ENCODE measurements at regions not wholly inside any gene's neighbourhood (a gene's known extent, or its start where the extent isn't known, plus 50 kb on each side); places are given as distances from the start of the nearest gene placed in this dataset.
"Not testable (repeated sequence)": the region's sequence is repeated elsewhere in the genome, so short reads cannot be mapped to it uniquely, and the experiment has no call there.

GRCh38 chr14:71771421-71771820 is 160.8 kb upstream of the RGS6 start:
- H3K9me3 ChIP-seq (ENCODE audit: low read length); H3K27ac ChIP-seq (ENCODE audit: low read depth, low read length); H3K9ac ChIP-seq (ENCODE audit: low read length): not testable (repeated sequence)

GRCh38 chr14:71771996-71772395 is 160.2 kb upstream of the RGS6 start:
- not testable (repeated sequence) for H3K27me3 ChIP-seq (ENCODE audit: control insufficient read depth in 1 of 2, insufficient read depth in 2 of 2, low read length in 2 of 2); H3K4me3 ChIP-seq (ENCODE audit: low read depth in 1 of 2, low read length in 2 of 2); H3K27ac ChIP-seq (ENCODE audit: low read depth, low read length); H3K4me1 ChIP-seq (ENCODE audit: insufficient read depth, low read length); H3K36me3 ChIP-seq (ENCODE audit: insufficient read depth, low read length); H3K9ac ChIP-seq (ENCODE audit: low read length); H3K9me3 ChIP-seq (ENCODE audit: low read length)

More at GRCh38 chr14:71771421-71771820, 160.8 kb upstream of the RGS6 start:
- H3K36me3 ChIP-seq (ENCODE audit: insufficient read depth, low read length); H3K4me3 ChIP-seq (ENCODE audit: low read depth in 1 of 2, low read length in 2 of 2); H3K27me3 ChIP-seq (ENCODE audit: control insufficient read depth in 1 of 2, insufficient read depth in 2 of 2, low read length in 2 of 2); H3K4me1 ChIP-seq (ENCODE audit: insufficient read depth, low read length): not testable (repeated sequence)

- Histone ChIP-seq H3K9ac (ENCODE audit: low read length) (no peak overlapping the region), H3K4me3 (ENCODE audit: low read depth in 1 of 2, low read length in 2 of 2) (no peak overlapping the region), H3K27me3 (ENCODE audit: control insufficient read depth in 1 of 2, insufficient read depth in 2 of 2, low read length in 2 of 2) (no peaks in the 10 kb centered on the region), H3K9me3 (ENCODE audit: low read length) (peaks cover 5% of the 10 kb centered on the region), H3K36me3 (ENCODE audit: insufficient read depth, low read length) (no peaks in the 10 kb centered on the region), H3K4me1 (ENCODE audit: insufficient read depth, low read length) (no peaks in the 10 kb centered on the region), H3K27ac (ENCODE audit: low read depth, low read length) (no peak overlapping the region)
Observed at GRCh38 chr14:71773898-71774481, 158.2 kb upstream of the RGS6 start.

- Histone ChIP-seq H3K27ac (ENCODE audit: low read depth, low read length) (no peak overlapping the region), H3K9me3 (ENCODE audit: low read length) (peaks cover 5% of the 10 kb centered on the region), H3K27me3 (ENCODE audit: control insufficient read depth in 1 of 2, insufficient read depth in 2 of 2, low read length in 2 of 2) (no peaks in the 10 kb centered on the region), H3K9ac (ENCODE audit: low read length) (no peak overlapping the region), H3K4me1 (ENCODE audit: insufficient read depth, low read length) (no peaks in the 10 kb centered on the region), H3K4me3 (ENCODE audit: low read depth in 1 of 2, low read length in 2 of 2) (no peak overlapping the region), H3K36me3 (ENCODE audit: insufficient read depth, low read length) (no peaks in the 10 kb centered on the region)
Observed at GRCh38 chr14:71776471-71777360, 155.5 kb upstream of the RGS6 start.

- H3K9me3 ChIP-seq (ENCODE audit: low read length): no peaks in the 10 kb centered on the region
- H3K9ac ChIP-seq (ENCODE audit: low read length): no peak overlapping the region
- H3K4me3 ChIP-seq (ENCODE audit: low read depth in 1 of 2, low read length in 2 of 2): no peak overlapping the region
- H3K4me1 ChIP-seq (ENCODE audit: insufficient read depth, low read length): no peaks in the 10 kb centered on the region
- H3K27me3 ChIP-seq (ENCODE audit: control insufficient read depth in 1 of 2, insufficient read depth in 2 of 2, low read length in 2 of 2): no peaks in the 10 kb centered on the region
- H3K27ac ChIP-seq (ENCODE audit: low read depth, low read length): no peak overlapping the region
- H3K36me3 ChIP-seq (ENCODE audit: insufficient read depth, low read length): no peaks in the 10 kb centered on the region
Observed at GRCh38 chr14:71780075-71780474, 152.2 kb upstream of the RGS6 start.

GRCh38 chr14:71780822-71781221 is 151.4 kb upstream of the RGS6 start:
- Histone ChIP-seq H3K9me3 (ENCODE audit: low read length) (no peaks in the 10 kb centered on the region), H3K27me3 (ENCODE audit: control insufficient read depth in 1 of 2, insufficient read depth in 2 of 2, low read length in 2 of 2) (no peaks in the 10 kb centered on the region), H3K4me3 (ENCODE audit: low read depth in 1 of 2, low read length in 2 of 2) (no peak overlapping the region), H3K27ac (ENCODE audit: low read depth, low read length) (no peak overlapping the region), H3K4me1 (ENCODE audit: insufficient read depth, low read length) (no peaks in the 10 kb centered on the region), H3K36me3 (ENCODE audit: insufficient read depth, low read length) (no peaks in the 10 kb centered on the region), H3K9ac (ENCODE audit: low read length) (no peak overlapping the region)

GRCh38 chr14:71783088-71783487 is 149.1 kb upstream of the RGS6 start:
- H3K4me1 ChIP-seq (ENCODE audit: insufficient read depth, low read length): no peaks in the 10 kb centered on the region
- H3K27me3 ChIP-seq (ENCODE audit: control insufficient read depth in 1 of 2, insufficient read depth in 2 of 2, low read length in 2 of 2): no peaks in the 10 kb centered on the region
- no peak overlapping the region for H3K4me3 ChIP-seq (ENCODE audit: low read depth in 1 of 2, low read length in 2 of 2)
- H3K9me3 ChIP-seq (ENCODE audit: low read length): no peaks in the 10 kb centered on the region
- H3K9ac ChIP-seq (ENCODE audit: low read length): no peak overlapping the region
- no peaks in the 10 kb centered on the region for H3K36me3 ChIP-seq (ENCODE audit: insufficient read depth, low read length)
- H3K27ac ChIP-seq (ENCODE audit: low read depth, low read length): no peak overlapping the region

- Histone ChIP-seq H3K27me3 (ENCODE audit: control insufficient read depth in 1 of 2, insufficient read depth in 2 of 2, low read length in 2 of 2) (no peaks in the 10 kb centered on the region), H3K9ac (ENCODE audit: low read length) (no peak overlapping the region), H3K27ac (ENCODE audit: low read depth, low read length) (no peak overlapping the region), H3K36me3 (ENCODE audit: insufficient read depth, low read length) (no peaks in the 10 kb centered on the region), H3K4me1 (ENCODE audit: insufficient read depth, low read length) (no peaks in the 10 kb centered on the region), H3K4me3 (ENCODE audit: low read depth in 1 of 2, low read length in 2 of 2) (no peak overlapping the region), H3K9me3 (ENCODE audit: low read length) (no peaks in the 10 kb centered on the region)
Observed at GRCh38 chr14:71783786-71784185, 148.4 kb upstream of the RGS6 start.

GRCh38 chr14:71789005-71789404 is 143.2 kb upstream of the RGS6 start:
- Histone ChIP-seq H3K4me1 (ENCODE audit: insufficient read depth, low read length) (no peaks in the 10 kb centered on the region), H3K4me3 (ENCODE audit: low read depth in 1 of 2, low read length in 2 of 2) (no peak overlapping the region), H3K27ac (ENCODE audit: low read depth, low read length) (no peak overlapping the region), H3K9me3 (ENCODE audit: low read length) (no peaks in the 10 kb centered on the region), H3K9ac (ENCODE audit: low read length) (no peak overlapping the region), H3K36me3 (ENCODE audit: insufficient read depth, low read length) (no peaks in the 10 kb centered on the region), H3K27me3 (ENCODE audit: control insufficient read depth in 1 of 2, insufficient read depth in 2 of 2, low read length in 2 of 2) (no peaks in the 10 kb centered on the region)

- Histone ChIP-seq H3K36me3 (ENCODE audit: insufficient read depth, low read length) (no peaks in the 10 kb centered on the region), H3K4me3 (ENCODE audit: low read depth in 1 of 2, low read length in 2 of 2) (no peak overlapping the region), H3K27ac (ENCODE audit: low read depth, low read length) (no peak overlapping the region), H3K27me3 (ENCODE audit: control insufficient read depth in 1 of 2, insufficient read depth in 2 of 2, low read length in 2 of 2) (no peaks in the 10 kb centered on the region), H3K9me3 (ENCODE audit: low read length) (no peaks in the 10 kb centered on the region), H3K4me1 (ENCODE audit: insufficient read depth, low read length) (no peaks in the 10 kb centered on the region), H3K9ac (ENCODE audit: low read length) (no peak overlapping the region)
Observed at GRCh38 chr14:71799841-71800240, 132.4 kb upstream of the RGS6 start.

- H3K9me3 ChIP-seq (ENCODE audit: low read length): no peaks in the 10 kb centered on the region
- no peak overlapping the region for H3K4me3 ChIP-seq (ENCODE audit: low read depth in 1 of 2, low read length in 2 of 2)
- no peak overlapping the region for H3K9ac ChIP-seq (ENCODE audit: low read length)
- H3K27ac ChIP-seq (ENCODE audit: low read depth, low read length): no peak overlapping the region
- no peaks in the 10 kb centered on the region for H3K4me1 ChIP-seq (ENCODE audit: insufficient read depth, low read length)
- no peaks in the 10 kb centered on the region for H3K36me3 ChIP-seq (ENCODE audit: insufficient read depth, low read length)
- H3K27me3 ChIP-seq (ENCODE audit: control insufficient read depth in 1 of 2, insufficient read depth in 2 of 2, low read length in 2 of 2): no peaks in the 10 kb centered on the region
Observed at GRCh38 chr14:71800878-71801277, 131.4 kb upstream of the RGS6 start.

All from muscle layer of colon (tissue), 2 donors.